SK-N-SH (cell line): ENCODE measurements at regions not wholly inside any gene's neighbourhood (a gene's known extent, or its start where the extent isn't known, plus 50 kb on each side); places are given as distances from the start of the nearest gene placed in this dataset.

Experiments used
- CTCF ChIA-PET: fragments of 300-600, 350-600 bp; formaldehyde crosslinking; extraction: SDS; loops from one replicate; lab custom pipeline; 2021; lab: Yijun Ruan, JAX
- POLR2A ChIA-PET: fragments of 350-600 bp; sonication (Branson Sonifier 250); formaldehyde crosslinking; extraction: SDS; loops from one replicate; lab custom pipeline; 2020; ENCODE audit warnings: antibody characterized with exemption, inconsistent platforms; lab: Yijun Ruan, JAX
- DNase-seq: peaks from one replicate; pipeline ENCODE4 v3.0.0; 2012
- H2AFZ ChIP-seq: fragments of 200-600 bp; sonication (generic); 2 replicates; pipeline ENCODE4 v1.8.1; 2016; ENCODE audit warnings: antibody characterized with exemption, mild to moderate bottlenecking, low read depth
- H3F3A ChIP-seq: fragments of 200-600 bp; sonication (generic); replicated peaks from 2 replicates; pipeline ENCODE3; 2016; ENCODE audit warnings: antibody characterized with exemption, mild to moderate bottlenecking; ENCODE audit not compliant: insufficient read depth
- H3K27ac ChIP-seq, 2 experiments: fragments of 200-500 bp in 1 of 2; fragments of 200-600 bp in 1 of 2; sonication (Bioruptor generic) in 1 of 2; sonication (generic), shearing (Covaris generic) in 1 of 2; 2 replicates each; pipeline versions ENCODE4 v1.5.1 to v1.6.1; 2014 to 2016; ENCODE audit warnings: low read depth in 2 of 2, inconsistent platforms in 1 of 2, low read length in 1 of 2, mild to moderate bottlenecking in 1 of 2, mixed read lengths in 1 of 2
- H3K27me3 ChIP-seq: fragments of 200-600 bp; sonication (generic), shearing (Covaris generic); 2 replicates; pipeline ENCODE4 v1.6.1; 2016; ENCODE audit warnings: mixed run types; ENCODE audit not compliant: insufficient read depth
- H3K36me3 ChIP-seq, 2 experiments: fragments of 200-500 bp in 1 of 2; fragments of 200-600 bp in 1 of 2; sonication (Bioruptor generic) in 1 of 2; sonication (generic) in 1 of 2; replicated peaks in 1 of 2; 2 replicates each; pipeline versions ENCODE3 to v1.5.1; 2014 to 2016; ENCODE audit warnings: low read length in 1 of 2, mild to moderate bottlenecking in 1 of 2; ENCODE audit not compliant: insufficient read depth in 2 of 2, control insufficient read depth in 1 of 2
- H3K4me1 ChIP-seq, 2 experiments: fragments of 200-500 bp in 1 of 2; fragments of 200-600 bp in 1 of 2; sonication (Bioruptor generic) in 1 of 2; sonication (generic), shearing (Covaris generic) in 1 of 2; 2 replicates each; pipeline versions ENCODE4 v1.5.1 to v1.6.1; 2014 to 2016; ENCODE audit warnings: low read depth in 1 of 2, low read length in 1 of 2, mixed run types in 1 of 2; ENCODE audit not compliant: insufficient read depth in 2 of 2, control insufficient read depth in 1 of 2
- H3K4me2 ChIP-seq: fragments of 200-600 bp; sonication (generic), shearing (Covaris generic); 2 replicates; pipeline ENCODE4 v1.6.1; 2017; ENCODE audit warnings: mixed run types
- H3K4me3 ChIP-seq, 2 experiments: fragments of 200-500 bp in 1 of 2; fragments of 200-600 bp in 1 of 2; sonication (Bioruptor generic) in 1 of 2; sonication (generic), shearing (Covaris generic) in 1 of 2; 2 replicates each; pipeline versions ENCODE4 v1.5.1 to v1.8.1; 2014 to 2016; ENCODE audit warnings: low read depth in 2 of 2, inconsistent platforms in 1 of 2, low read length in 1 of 2, mild to moderate bottlenecking in 1 of 2, mixed read lengths in 1 of 2, moderate library complexity in 1 of 2
- H3K79me2 ChIP-seq: fragments of 200-600 bp; sonication (generic); 2 replicates; pipeline ENCODE4 v1.8.1; 2017; ENCODE audit warnings: mild to moderate bottlenecking; ENCODE audit not compliant: insufficient read depth
- H3K9ac ChIP-seq: fragments of 200-600 bp; sonication (generic); 2 replicates; pipeline ENCODE4 v1.6.1; 2017; ENCODE audit warnings: mixed run types
- H3K9me2 ChIP-seq: fragments of 200-600 bp; sonication (generic); 2 replicates; pipeline ENCODE4 v1.6.1; 2017; ENCODE audit warnings: mixed run types
- H3K9me3 ChIP-seq: fragments of 200-600 bp; sonication (generic); 2 replicates; pipeline ENCODE4 v1.6.1; 2017; ENCODE audit warnings: mixed run types, mild to moderate bottlenecking, moderate library complexity
- H4K20me1 ChIP-seq: fragments of 200-600 bp; sonication (generic); 2 replicates; pipeline ENCODE4 v1.6.1; 2017; ENCODE audit warnings: mild to moderate bottlenecking, mixed run types; ENCODE audit not compliant: insufficient read depth
- CHD2 ChIP-seq: fragments of 150-350 bp; IDR thresholded peaks from 2 replicates; pipeline ENCODE4 v1.6.1; 2018; ENCODE audit warnings: low read length; ENCODE audit not compliant: partially characterized antibody
- NFIC ChIP-seq: IDR thresholded peaks from 2 replicates; pipeline ENCODE4 v1.4.0; 2012; ENCODE audit warnings: borderline replicate concordance
- POLR2AphosphoS5 ChIP-seq: IDR thresholded peaks from 2 replicates; pipeline ENCODE4 v1.6.1; 2012; ENCODE audit warnings: low read depth, low read length
- RAD21 ChIP-seq: IDR thresholded peaks from 2 replicates; pipeline ENCODE4 v1.6.1; 2012; ENCODE audit warnings: mild to moderate bottlenecking, low read length
- RXRA ChIP-seq: IDR thresholded peaks from 2 replicates; pipeline ENCODE4 v1.4.0; 2012; ENCODE audit warnings: low read depth, mild to moderate bottlenecking, borderline replicate concordance
- SMC3 ChIP-seq: IDR thresholded peaks from 2 replicates; pipeline ENCODE4 v1.6.1; 2012; ENCODE audit warnings: low read depth, low read length, improper control_type of control experiment
- WGBS: methylation state at CpG from one replicate; pipeline ENCODE4 v1.1.6; 2017; ENCODE audit warnings: low lambda C conversion rate; 5-methylcytosine and 5-hydroxymethylcytosine counted together
- TF ChIP-seq, protein P1 (sequence below): fragments of 200-600 bp; sonication (generic); IDR thresholded peaks from 2 replicates; pipeline ENCODE4 v1.6.1; 2017; ENCODE audit warnings: antibody characterized with exemption, mild to moderate bottlenecking, moderate library complexity

DNA sequence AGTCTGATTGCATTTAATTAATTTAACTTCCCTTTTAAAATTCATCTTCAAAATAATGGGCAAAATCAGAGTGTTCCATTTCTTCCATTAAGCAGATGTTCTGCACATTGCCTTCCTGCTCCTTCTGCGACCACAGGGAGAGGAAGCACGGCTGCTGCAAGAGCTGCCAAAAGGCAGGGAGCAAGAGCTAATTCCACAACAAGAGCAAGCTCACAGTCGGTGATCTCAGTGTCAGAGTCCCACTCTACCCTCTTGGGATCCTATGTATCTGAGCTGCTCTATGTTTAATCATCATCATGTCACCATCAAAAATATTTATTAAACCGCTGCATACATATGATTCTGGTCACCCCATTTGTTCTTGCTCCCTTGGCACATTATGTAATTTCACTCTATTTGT, 255.3 kb upstream of the CAMK1G start:
- no peaks in the 10 kb centered on the region for H3K36me3 ChIP-seq
- H3K4me2 ChIP-seq = no peak overlapping the region
- no peak overlapping the region for H3K4me3 ChIP-seq
- no peak overlapping the region for H3K9ac ChIP-seq
- WGBS = 52% methylated on average over 4 of the region's 4 CpGs
- peak; percentile 23 for DNase-seq
- H3F3A ChIP-seq = no peaks in the 10 kb centered on the region
- peaks cover 0 to 9% of the 10 kb centered on the region in 2 experiments; a peak in 2 of 4 replicates for H3K4me1 ChIP-seq
- H3K9me2 ChIP-seq = no peaks in the 10 kb centered on the region
- H2AFZ ChIP-seq = no peak overlapping the region
- no peaks in the 10 kb centered on the region for H3K27me3 ChIP-seq
- POLR2A ChIA-PET = no interaction called here
- no peaks in the 10 kb centered on the region for H3K9me3 ChIP-seq
- no peaks in the 10 kb centered on the region for H3K79me2 ChIP-seq
- no peak for TF ChIP-seq CHD2
- TF ChIP-seq NFIC = no peak
- CTCF ChIA-PET = interaction anchor here (1.3 to 1.4 kb wide), 2 partner anchors 22 to 26 kb away, joined by 3 to 4 read pairs; no protein-coding TSS in a partner anchor
- no peaks in the 10 kb centered on the region for H4K20me1 ChIP-seq
- no peak overlapping the region for H3K27ac ChIP-seq

DNA sequence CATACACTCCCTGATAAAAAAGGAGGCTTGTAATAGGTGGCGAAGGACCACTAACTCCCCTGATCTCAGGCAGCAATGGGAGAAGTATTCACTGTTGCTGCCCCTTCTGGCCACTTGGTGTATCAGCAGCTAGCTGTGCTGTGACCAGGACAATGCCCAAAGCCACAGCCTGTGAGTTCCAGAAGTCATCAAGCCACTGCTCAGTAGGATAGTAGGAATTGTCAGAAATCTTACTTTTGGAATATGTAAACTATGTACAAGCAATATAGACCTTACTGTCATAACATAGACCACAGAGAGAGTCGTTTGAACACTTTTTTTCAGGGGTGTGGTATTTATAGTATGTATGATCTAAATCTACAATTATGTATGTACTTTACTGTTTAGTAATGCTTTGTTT, 248.3 kb upstream of the CAMK1G start:
- H3K27me3 ChIP-seq = no peaks in the 10 kb centered on the region
- no peaks in the 10 kb centered on the region for H3K9me3 ChIP-seq
- DNase-seq = peak; percentile 59
- H2AFZ ChIP-seq = no peak overlapping the region
- ChIA-PET POLR2A (no interaction called here), CTCF (interaction anchor here (0.6 to 4.5 kb wide), 28 partner anchors 10 to 1106 kb away, joined by 3 to 42 read pairs (median 5); no protein-coding TSS in a partner anchor)
- H3K4me3 ChIP-seq = no peak overlapping the region
- 52% methylated on average over 2 of the region's 2 CpGs for WGBS
- TF ChIP-seq POLR2AphosphoS5 = no peak
- TF ChIP-seq SMC3 = peak; percentile 34
- peak; percentile 50 for TF ChIP-seq RAD21
- TF ChIP-seq, protein P1, sequence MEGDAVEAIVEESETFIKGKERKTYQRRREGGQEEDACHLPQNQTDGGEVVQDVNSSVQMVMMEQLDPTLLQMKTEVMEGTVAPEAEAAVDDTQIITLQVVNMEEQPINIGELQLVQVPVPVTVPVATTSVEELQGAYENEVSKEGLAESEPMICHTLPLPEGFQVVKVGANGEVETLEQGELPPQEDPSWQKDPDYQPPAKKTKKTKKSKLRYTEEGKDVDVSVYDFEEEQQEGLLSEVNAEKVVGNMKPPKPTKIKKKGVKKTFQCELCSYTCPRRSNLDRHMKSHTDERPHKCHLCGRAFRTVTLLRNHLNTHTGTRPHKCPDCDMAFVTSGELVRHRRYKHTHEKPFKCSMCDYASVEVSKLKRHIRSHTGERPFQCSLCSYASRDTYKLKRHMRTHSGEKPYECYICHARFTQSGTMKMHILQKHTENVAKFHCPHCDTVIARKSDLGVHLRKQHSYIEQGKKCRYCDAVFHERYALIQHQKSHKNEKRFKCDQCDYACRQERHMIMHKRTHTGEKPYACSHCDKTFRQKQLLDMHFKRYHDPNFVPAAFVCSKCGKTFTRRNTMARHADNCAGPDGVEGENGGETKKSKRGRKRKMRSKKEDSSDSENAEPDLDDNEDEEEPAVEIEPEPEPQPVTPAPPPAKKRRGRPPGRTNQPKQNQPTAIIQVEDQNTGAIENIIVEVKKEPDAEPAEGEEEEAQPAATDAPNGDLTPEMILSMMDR = peak; percentile 82
- H3K79me2 ChIP-seq = no peaks in the 10 kb centered on the region
- H3F3A ChIP-seq = no peaks in the 10 kb centered on the region
- no peaks in the 10 kb centered on the region; a peak in 2 of 4 replicates for H3K4me1 ChIP-seq
- H3K36me3 ChIP-seq = no peaks in the 10 kb centered on the region
- no peak overlapping the region for H3K27ac ChIP-seq
- no peaks in the 10 kb centered on the region for H3K9me2 ChIP-seq
- no peak overlapping the region for H3K4me2 ChIP-seq
- H3K9ac ChIP-seq = no peak overlapping the region
- no peaks in the 10 kb centered on the region for H4K20me1 ChIP-seq

DNA sequence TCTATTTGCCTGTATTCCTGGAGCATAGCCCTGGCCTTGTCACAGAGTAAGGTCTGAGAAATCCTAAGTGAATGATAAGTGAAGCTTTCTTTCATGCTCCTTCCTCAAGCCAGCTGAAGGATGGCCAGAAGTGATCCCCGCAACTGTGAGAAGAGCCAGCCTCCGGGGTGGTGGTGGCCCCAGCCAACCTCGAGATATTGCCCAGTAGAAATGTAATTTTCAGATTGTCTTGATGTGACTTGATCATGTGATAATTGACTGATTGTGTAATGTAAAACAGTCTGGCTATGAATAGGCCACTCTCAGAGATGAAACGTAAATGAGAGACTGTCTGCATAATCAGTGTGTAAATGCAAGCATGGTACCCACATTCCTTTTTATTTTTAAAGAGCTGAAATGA, 242.4 kb upstream of the CAMK1G start:
- H3K4me3 ChIP-seq = no peak overlapping the region
- H2AFZ ChIP-seq = no peak overlapping the region
- TF ChIP-seq RXRA = no peak
- DNase-seq = no peak
- CTCF ChIA-PET = interaction anchor here (0.6 to 3.1 kb wide), 8 partner anchors 11 to 228 kb away, joined by 3 to 17 read pairs (median 4); no protein-coding TSS in a partner anchor
- H3K36me3 ChIP-seq = no peaks in the 10 kb centered on the region
- peaks cover 0 to 25% of the 10 kb centered on the region in 2 experiments; a peak in 2 of 4 replicates for H3K4me1 ChIP-seq
- H3K27me3 ChIP-seq = no peaks in the 10 kb centered on the region
- H3K9me2 ChIP-seq = no peaks in the 10 kb centered on the region
- WGBS = 59% methylated on average over 4 of the region's 4 CpGs
- no peaks in the 10 kb centered on the region for H3K79me2 ChIP-seq
- no peaks in the 10 kb centered on the region for H3K9me3 ChIP-seq
- no peak overlapping the region for H3K4me2 ChIP-seq
- POLR2A ChIA-PET = no interaction called here
- no peaks in the 10 kb centered on the region for H3F3A ChIP-seq
- no peak overlapping the region; a peak in 1 of 4 replicates for H3K27ac ChIP-seq
- no peaks in the 10 kb centered on the region for H4K20me1 ChIP-seq
- H3K9ac ChIP-seq = no peak overlapping the region
